ENCODE measurements at regions not wholly inside any gene's neighbourhood (a gene's known extent, or its start where the extent isn't known, plus 50 kb on each side); places are given as distances from the start of the nearest gene placed in this dataset.

GRCh38 chr18:78884502-78884901 lies 95.1 kb upstream of the SALL3 start:
- no peak for TF ChIP-seq CTCF (IDR thresholded peaks at IDR 0.05; ENCODE audit: poor library complexity, severe bottlenecking)
- no peak for TF ChIP-seq SMC3 (conservative IDR thresholded peaks at IDR 0.05; ENCODE audit: poor library complexity)
- TF ChIP-seq MXI1 (conservative IDR thresholded peaks at IDR 0.05; ENCODE audit: poor library complexity, severe bottlenecking): no peak
- TF ChIP-seq EZH2 (IDR thresholded peaks at IDR 0.05; ENCODE audit: borderline replicate concordance, insufficient read depth, low read length, poor library complexity, severe bottlenecking): no peak
